Fibroblast of lung (primary cell): ENCODE measurements at regions not wholly inside any gene's neighbourhood (a gene's known extent, or its start where the extent isn't known, plus 50 kb on each side); places are given as distances from the start of the nearest gene placed in this dataset.

ENCODE experiments used
- EZH2 ChIP-seq: IDR thresholded peaks from 2 replicates; pipeline ENCODE4 v1.5.1; 2012; ENCODE audit warnings: low read length, control low read depth, mild to moderate bottlenecking; ENCODE audit errors: missing control alignments
- TF ChIP-seq, protein P1 (sequence below), 2 donors: IDR thresholded peaks in 1 of 2; conservative IDR thresholded peaks in 1 of 2; 1 replicate in 1 of 2; 2 replicates in 1 of 2; pipeline ENCODE4 v1.5.1; 2011 to 2012; ENCODE audit warnings: low read length in 2 of 2, control low read depth in 1 of 2, inconsistent platforms in 1 of 2, low read depth in 1 of 2, mild to moderate bottlenecking in 1 of 2

DNA sequence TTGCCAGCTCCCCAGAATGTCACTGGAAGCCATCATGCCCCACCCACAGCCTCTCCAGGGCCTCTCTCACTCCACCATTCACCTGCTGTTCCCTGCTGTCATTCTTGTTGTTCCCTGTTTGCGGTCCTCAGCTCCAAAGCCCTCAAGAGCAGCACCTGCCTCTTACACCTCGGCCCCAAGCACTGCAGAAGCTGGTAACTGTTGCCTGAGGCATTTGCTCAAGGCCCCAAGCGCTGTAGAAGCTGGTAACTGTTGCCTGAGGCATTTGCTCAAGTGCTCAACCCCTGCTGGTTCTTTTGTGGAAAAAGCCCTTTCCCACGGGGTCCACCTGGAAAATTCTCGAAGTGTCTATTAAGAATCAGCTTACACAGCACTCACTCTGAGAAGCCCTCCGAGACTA, 78.0 kb downstream of the ARL6IP4 start:
- no peak for TF ChIP-seq EZH2
- TF ChIP-seq, protein P1, sequence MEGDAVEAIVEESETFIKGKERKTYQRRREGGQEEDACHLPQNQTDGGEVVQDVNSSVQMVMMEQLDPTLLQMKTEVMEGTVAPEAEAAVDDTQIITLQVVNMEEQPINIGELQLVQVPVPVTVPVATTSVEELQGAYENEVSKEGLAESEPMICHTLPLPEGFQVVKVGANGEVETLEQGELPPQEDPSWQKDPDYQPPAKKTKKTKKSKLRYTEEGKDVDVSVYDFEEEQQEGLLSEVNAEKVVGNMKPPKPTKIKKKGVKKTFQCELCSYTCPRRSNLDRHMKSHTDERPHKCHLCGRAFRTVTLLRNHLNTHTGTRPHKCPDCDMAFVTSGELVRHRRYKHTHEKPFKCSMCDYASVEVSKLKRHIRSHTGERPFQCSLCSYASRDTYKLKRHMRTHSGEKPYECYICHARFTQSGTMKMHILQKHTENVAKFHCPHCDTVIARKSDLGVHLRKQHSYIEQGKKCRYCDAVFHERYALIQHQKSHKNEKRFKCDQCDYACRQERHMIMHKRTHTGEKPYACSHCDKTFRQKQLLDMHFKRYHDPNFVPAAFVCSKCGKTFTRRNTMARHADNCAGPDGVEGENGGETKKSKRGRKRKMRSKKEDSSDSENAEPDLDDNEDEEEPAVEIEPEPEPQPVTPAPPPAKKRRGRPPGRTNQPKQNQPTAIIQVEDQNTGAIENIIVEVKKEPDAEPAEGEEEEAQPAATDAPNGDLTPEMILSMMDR (conservative IDR thresholded peaks at IDR 0.05 in 1 of 2, IDR thresholded peaks at IDR 0.05 in 1 of 2; ENCODE audit: low read depth in 1 of 2, low read length in 2 of 2) = no peak
